Thyroid gland (tissue), 4 donors: ENCODE measurements at regions not wholly inside any gene's neighbourhood (a gene's known extent, or its start where the extent isn't known, plus 50 kb on each side); places are given as distances from the start of the nearest gene placed in this dataset.

Experiments
- CTCF ChIP-seq, 6 experiments: fragments of 200-600 bp in 3 of 6; fragments of 450-650 bp in 3 of 6; sonication (generic) in 3 of 6; IDR thresholded peaks; one replicate each; pipeline ENCODE4 v1.5.1; 2016 to 2019; ENCODE audit warnings: antibody characterized with exemption in 6 of 6, mild to moderate bottlenecking in 2 of 6, inconsistent platforms in 1 of 6, moderate library complexity in 1 of 6
- POLR2A ChIP-seq, 2 donors: fragments of 450-650 bp; IDR thresholded peaks; one replicate each; pipeline ENCODE4 v1.6.1; 2017; ENCODE audit warnings: antibody characterized with exemption in 2 of 2, mild to moderate bottlenecking in 2 of 2, moderate library complexity in 1 of 2

- TF ChIP-seq CTCF (IDR thresholded peaks at IDR 0.05) (no peak), POLR2A (IDR thresholded peaks at IDR 0.05) (no peak)
These were observed 1551.2 kb downstream of the AACS start for GRCh38 chr12:126616441-126616840.
